Pancreas (tissue), 10 donors: ENCODE measurements at regions not wholly inside any gene's neighbourhood (a gene's known extent, or its start where the extent isn't known, plus 50 kb on each side); places are given as distances from the start of the nearest gene placed in this dataset.
"Not testable (repeated sequence)": the region's sequence is repeated elsewhere in the genome, so short reads cannot be mapped to it uniquely, and the experiment has no call there.

Experiments used
- ATAC-seq, 4 donors: fragments of 200-7000 bp; cut with Tn5 transposase; one replicate each; pipeline versions ENCODE4 v1.8.0 to v1.9.1; 2020; ENCODE audit warnings: mild to moderate bottlenecking in 4 of 4, moderate library complexity in 4 of 4
- DNase-seq, 6 donors: peaks; one replicate each; pipeline ENCODE4 v3.0.0-alpha.2; 2020
- FAIRE-seq: peaks from 2 replicates; lab custom pipeline; 2012; peaks lifted over from hg19 to GRCh38; lab: Jason Lieb, UNC
- H3K27ac ChIP-seq, 4 donors: fragments of 200-600 bp; sonication (generic); 1 replicate in 3 of 4; 2 replicates in 1 of 4; pipeline versions ENCODE4 v1.5.0 to v1.8.0; 2020
- H3K27me3 ChIP-seq, 4 donors: fragments of 200-600 bp; one replicate each; pipeline ENCODE4 v1.8.0; 2021
- H3K36me3 ChIP-seq, 3 donors: fragments of 200-600 bp; sonication (generic) in 1 of 3; one replicate each; pipeline versions ENCODE4 v1.5.0 to v1.8.0; 2020 to 2021
- H3K4me1 ChIP-seq, 3 donors: fragments of 200-600 bp; one replicate each; pipeline ENCODE4 v1.8.0; 2021
- H3K4me3 ChIP-seq, 4 donors: fragments of 200-600 bp; sonication (generic) in 2 of 4; one replicate each; pipeline versions ENCODE4 v1.5.0 to v1.8.0; 2020 to 2021
- H3K9me3 ChIP-seq, 4 donors: fragments of 200-600 bp; one replicate each; pipeline ENCODE4 v1.8.0; 2021
- CTCF ChIP-seq, 4 donors: fragments of 200-600 bp; sonication (generic) in 3 of 4; IDR thresholded peaks; one replicate each; pipeline versions ENCODE4 v1.5.0 to v1.8.0; 2021; ENCODE audit warnings: antibody characterized with exemption in 4 of 4
- WGBS, 2 donors: extraction: QIAGEN DNeasy Blood & Tissue Kit; methylation state at CpG; one replicate each; pipeline ENCODE4 v1.1.7; 2013; 5-methylcytosine and 5-hydroxymethylcytosine counted together
- intact Hi-C, 3 donors: fragments of 100-400 bp; cut with DNase I; formaldehyde crosslinking; loops; one replicate each; pipeline versions ENCODE4 v1.11.1 to v1.14.2; 2022
- donor health status: healthy with polysubstance abuse.
- donor health status: DM: no; HTN: no; CAD: no; lungs with moderate emphysema.
- donor health status: DM: no; HTN: no; CAD: no.
- donor health status: control.
- donor health status: control.
- donor health status: Bipolar disorder and iron deficiency.
- donor health status: DM: yes; HTN: yes; CAD: no.
- donor health status: DM: no; HTN: no; CAD: no.
- donor health status: DM: no; HTN: no; CAD: no.
- donor health status: DM: yes; HTN: yes; CAD: no.

GRCh38 chr2:62393293-62393692 lies 112.7 kb downstream of the TMEM17 start:
- intact Hi-C loops: no loop called here
- DNase-seq: no peak
- Histone ChIP-seq H3K27me3 (no peaks in the 10 kb centered on the region), H3K4me1 (no peaks in the 10 kb centered on the region), H3K27ac (no peak overlapping the region), H3K9me3 (no peaks in the 10 kb centered on the region), H3K4me3 (no peak overlapping the region), H3K36me3 (no peaks in the 10 kb centered on the region)
- FAIRE-seq: no peak
- no peak for ATAC-seq
- 77 to 81% methylated on average over 3 of the region's 3 CpGs for whole genome bisulfite sequencing, 2 donors
- no peak for TF ChIP-seq CTCF (IDR thresholded peaks at IDR 0.05)

GRCh38 chr2:62391696-62392095 lies 114.3 kb downstream of the TMEM17 start:
- ATAC-seq: no peak
- Histone ChIP-seq H3K27ac (no peak overlapping the region), H3K4me1 (no peaks in the 10 kb centered on the region), H3K27me3 (no peaks in the 10 kb centered on the region), H3K9me3 (no peaks in the 10 kb centered on the region), H3K36me3 (no peaks in the 10 kb centered on the region), H3K4me3 (no peak overlapping the region)
- no peak for TF ChIP-seq CTCF (IDR thresholded peaks at IDR 0.05)
- no peak for DNase-seq
- WGBS, 2 donors: 61 to 93% methylated on average over 1 of the region's 1 CpG
- no peak for FAIRE-seq
- intact Hi-C loops: no loop called here

GRCh38 chr2:62386378-62386777 lies 119.6 kb downstream of the TMEM17 start:
- H3K9me3 ChIP-seq, FAIRE-seq, H3K4me1 ChIP-seq, H3K36me3 ChIP-seq, intact Hi-C loops, H3K27me3 ChIP-seq, H3K27ac ChIP-seq, ATAC-seq, DNase-seq, H3K4me3 ChIP-seq: not testable (repeated sequence)
- 64 to 78% methylated on average over 2 of the region's 2 CpGs for WGBS, 2 donors

- FAIRE-seq (no peak), DNase-seq (no peak), ATAC-seq (no peak)
- Histone ChIP-seq H3K27ac (no peak overlapping the region), H3K36me3 (no peaks in the 10 kb centered on the region), H3K4me1 (no peaks in the 10 kb centered on the region), H3K4me3 (no peak overlapping the region), H3K9me3 (no peaks in the 10 kb centered on the region), H3K27me3 (no peaks in the 10 kb centered on the region)
- no peak for TF ChIP-seq CTCF (IDR thresholded peaks at IDR 0.05)
- intact Hi-C loops: no loop called here
- 80 to 82% methylated on average over 5 of the region's 5 CpGs for WGBS, 2 donors
Observed at GRCh38 chr2:62383846-62384245, 122.1 kb downstream of the TMEM17 start.

GRCh38 chr2:62382757-62383156 lies 123.2 kb downstream of the TMEM17 start:
- no peaks in the 10 kb centered on the region for H3K9me3 ChIP-seq
- 60 to 67% methylated on average over 2 of the region's 2 CpGs for WGBS, 2 donors
- H3K27me3 ChIP-seq: no peaks in the 10 kb centered on the region
- H3K4me3 ChIP-seq: no peak overlapping the region
- H3K27ac ChIP-seq: no peak overlapping the region
- ATAC-seq: no peak
- H3K4me1 ChIP-seq: no peaks in the 10 kb centered on the region
- FAIRE-seq: no peak
- no peak for TF ChIP-seq CTCF (IDR thresholded peaks at IDR 0.05)
- DNase-seq: no peak
- no peaks in the 10 kb centered on the region for H3K36me3 ChIP-seq
- intact Hi-C loops: no loop called here

GRCh38 chr2:62382122-62382521 lies 123.9 kb downstream of the TMEM17 start:
- no peak for TF ChIP-seq CTCF (IDR thresholded peaks at IDR 0.05)
- no peaks in the 10 kb centered on the region for H3K4me1 ChIP-seq
- DNase-seq: no peak
- intact Hi-C loops: no loop called here
- H3K4me3 ChIP-seq: no peak overlapping the region
- H3K36me3 ChIP-seq: no peaks in the 10 kb centered on the region
- no peaks in the 10 kb centered on the region for H3K9me3 ChIP-seq
- WGBS, 2 donors: 38 to 56% methylated on average over 2 of the region's 2 CpGs
- FAIRE-seq: no peak
- no peak for ATAC-seq
- no peaks in the 10 kb centered on the region for H3K27me3 ChIP-seq
- H3K27ac ChIP-seq: no peak overlapping the region
